ENCODE measurements at regions not wholly inside any gene's neighbourhood (a gene's known extent, or its start where the extent isn't known, plus 50 kb on each side); places are given as distances from the start of the nearest gene placed in this dataset.

- TF ChIP-seq MAX (IDR thresholded peaks at IDR 0.05): no peak
- no peak for TF ChIP-seq RFX5 (IDR thresholded peaks at IDR 0.05; ENCODE audit: borderline replicate concordance, low read depth, low read length)
- no peak for TF ChIP-seq RXRA (IDR thresholded peaks at IDR 0.05; ENCODE audit: insufficient read depth, low read depth, low read length)
- TF ChIP-seq SRF (IDR thresholded peaks at IDR 0.05; ENCODE audit: low read depth, low read length): no peak
- no peak for TF ChIP-seq SP2 (IDR thresholded peaks at IDR 0.05; ENCODE audit: low read length)
- TF ChIP-seq TAF1 (IDR thresholded peaks at IDR 0.05; ENCODE audit: low read depth, low read length): no peak
- no peak for TF ChIP-seq KDM4A (IDR thresholded peaks at IDR 0.05; ENCODE audit: low read depth, low read length, severe bottlenecking)
- TF ChIP-seq TBP (IDR thresholded peaks at IDR 0.05; ENCODE audit: low read depth, low read length): no peak
- TF ChIP-seq SIN3A (conservative IDR thresholded peaks at IDR 0.05 in 1 of 2, IDR thresholded peaks at IDR 0.05 in 1 of 2; ENCODE audit: low read depth in 1 of 2, low read length in 2 of 2): no peak
- no peak for TF ChIP-seq NRF1 (IDR thresholded peaks at IDR 0.05; ENCODE audit: low read depth, low read length)
- no peak for TF ChIP-seq TAF7 (optimal IDR thresholded peaks at IDR 0.05; ENCODE audit: borderline replicate concordance, low read depth, low read length)
- TF ChIP-seq NANOG (IDR thresholded peaks at IDR 0.05; ENCODE audit: insufficient read depth, low read depth, low read length, poor library complexity, severe bottlenecking): no peak
- TF ChIP-seq KDM1A (IDR thresholded peaks at IDR 0.05; ENCODE audit: borderline replicate concordance, low read length): no peak
- no peak for TF ChIP-seq POU5F1 (IDR thresholded peaks at IDR 0.05; ENCODE audit: low read depth, low read length)
- TF ChIP-seq BACH1 (IDR thresholded peaks at IDR 0.05; ENCODE audit: low read length): no peak
- H3K4me3 ChIP-seq (ENCODE audit: extremely low read depth in 1 of 4, insufficient read depth in 2 of 4, low read depth in 3 of 4, low read length in 4 of 4): no peak overlapping the region
- H3K79me2 ChIP-seq (ENCODE audit: control insufficient read depth in 1 of 2, insufficient read depth in 2 of 2, low read length in 2 of 2): no peaks in the 10 kb centered on the region
- H2BK15ac ChIP-seq (ENCODE audit: low read length): no peak overlapping the region
- no peak overlapping the region; the same call in 1 of the 2 replicates for H4K8ac ChIP-seq (ENCODE audit: extremely low read depth, insufficient read depth, low read length)
- peaks cover 1 to 9% (median 5%) of the 10 kb centered on the region in 4 experiments; a peak in 4 of 7 replicates for H3K4me1 ChIP-seq (replicated peaks in 1 of 4; ENCODE audit: control insufficient read depth in 3 of 4, insufficient read depth in 4 of 4, low read length in 3 of 4)
- no peak overlapping the region for H3K9ac ChIP-seq (replicated peaks in 1 of 4; ENCODE audit: extremely low read depth in 1 of 4, low read depth in 3 of 4, low read length in 3 of 4)
- no peak overlapping the region for H3K27ac ChIP-seq (ENCODE audit: low read depth, low read length)
- no peak overlapping the region for H3K23ac ChIP-seq (ENCODE audit: insufficient read length)
- H3K79me1 ChIP-seq (ENCODE audit: low read depth, low read length): no peaks in the 10 kb centered on the region
- no peak for DNase-seq (ENCODE audit: low read depth in 1 of 2, low spot score in 2 of 2)
- FAIRE-seq: no peak
- no peak overlapping the region for H4K91ac ChIP-seq (replicated peaks; ENCODE audit: insufficient read length, low read length)
- H2BK12ac ChIP-seq (ENCODE audit: low read depth, low read length): peak overlapping the region; percentile 55; the same call in 1 of the 2 replicates
- no peak overlapping the region for H3K4ac ChIP-seq (replicated peaks; ENCODE audit: insufficient read length, low read depth, low read length)
- no peak overlapping the region for H3K14ac ChIP-seq (ENCODE audit: insufficient read length)
- no peak overlapping the region for H3K4me2 ChIP-seq (ENCODE audit: insufficient read depth in 1 of 2, low read depth in 2 of 2, low read length in 2 of 2)
- H2AFZ ChIP-seq (ENCODE audit: low read length): no peak overlapping the region
- no peaks in the 10 kb centered on the region for H3K23me2 ChIP-seq (ENCODE audit: low read depth, low read length)
- H2BK5ac ChIP-seq (ENCODE audit: low read depth, low read length): no peak overlapping the region
- no peak overlapping the region for H3K18ac ChIP-seq (ENCODE audit: extremely low read depth, low read length)
- WGBS, 2 experiments (ENCODE audit: extremely low coverage in 1 of 2, insufficient coverage in 1 of 2, insufficient read length in 1 of 2, insufficient replicate concordance in 2 of 2, low coverage in 1 of 2, low lambda C conversion rate in 2 of 2, missing lambda C conversion rate in 1 of 2): 72% methylated on average over 4 of the region's 4 CpGs; no CpG with 5 or more reads in 1 of the 2 experiments
- H4K5ac ChIP-seq (ENCODE audit: insufficient read length, low read depth, low read length): no peak overlapping the region
- no peak overlapping the region for H2BK20ac ChIP-seq (ENCODE audit: low read length)
- no peaks in the 10 kb centered on the region for H4K20me1 ChIP-seq (replicated peaks in 1 of 2; ENCODE audit: control insufficient read depth in 1 of 2, insufficient read depth in 2 of 2, low read length in 2 of 2)
- H3K36me3 ChIP-seq (ENCODE audit: control insufficient read depth in 2 of 4, insufficient read depth in 4 of 4, low read length in 3 of 4): no peaks in the 10 kb centered on the region
- POLR2A ChIA-PET (ENCODE audit: partially characterized antibody): no interaction called here
- H3K27me3 ChIP-seq (replicated peaks in 1 of 4; ENCODE audit: control insufficient read depth in 3 of 4, extremely low read depth in 1 of 4, insufficient read depth in 3 of 4, low read length in 3 of 4): no peaks in the 10 kb centered on the region
- H2AK5ac ChIP-seq (ENCODE audit: low read depth, low read length): no peak overlapping the region
- no peaks in the 10 kb centered on the region for H3K9me3 ChIP-seq (ENCODE audit: insufficient read depth in 2 of 2, low read depth in 1 of 2, low read length in 1 of 2)
- CTCF ChIA-PET (ENCODE audit: partially characterized antibody): no interaction called here
- H2BK120ac ChIP-seq (replicated peaks; ENCODE audit: low read depth, low read length): no peak overlapping the region
- no peak overlapping the region for H3K56ac ChIP-seq (replicated peaks; ENCODE audit: insufficient read length, low read depth, low read length)
Measured at GRCh38 chr6:147677647-147678046, 169.2 kb downstream of the SAMD5 start.

All from H1 (cell line).